Uterus (tissue), 3 donors: ENCODE measurements at regions not wholly inside any gene's neighbourhood (a gene's known extent, or its start where the extent isn't known, plus 50 kb on each side); places are given as distances from the start of the nearest gene placed in this dataset.

ENCODE experiments used
- DNase-seq, 2 donors: peaks; one replicate each; pipeline ENCODE4 v3.0.0-alpha.2; 2019 to 2020
- H3K27ac ChIP-seq, 2 donors: fragments of 200-600 bp; sonication (generic); 1 replicate in 1 of 2; 2 replicates in 1 of 2; pipeline ENCODE4 v1.5.1; 2016 to 2018
- H3K27me3 ChIP-seq, 2 donors: fragments of 200-600 bp; sonication (generic); one replicate each; pipeline ENCODE4 v1.5.1; 2018 to 2019; ENCODE audit warnings: control low read depth in 1 of 2
- H3K36me3 ChIP-seq, 2 donors: fragments of 200-600 bp; sonication (generic); one replicate each; pipeline ENCODE4 v1.5.1; 2019; ENCODE audit warnings: control low read depth in 1 of 2
- H3K4me1 ChIP-seq, 2 donors: fragments of 200-600 bp; sonication (generic); one replicate each; pipeline ENCODE4 v1.5.1; 2018 to 2019; ENCODE audit warnings: control low read depth in 1 of 2
- H3K4me3 ChIP-seq, 2 donors: fragments of 200-600 bp; sonication (generic); 1 replicate in 1 of 2; 2 replicates in 1 of 2; pipeline ENCODE4 v1.5.1; 2018 to 2019; ENCODE audit warnings: mild to moderate bottlenecking in 1 of 2
- H3K9me3 ChIP-seq, 2 donors: fragments of 200-600 bp; sonication (generic); one replicate each; pipeline ENCODE4 v1.5.1; 2019; ENCODE audit warnings: control low read depth in 1 of 2
- POLR2A ChIP-seq, 2 donors: fragments of 450-650 bp; IDR thresholded peaks; one replicate each; pipeline ENCODE4 v1.6.1; 2016; ENCODE audit warnings: antibody characterized with exemption in 2 of 2, mild to moderate bottlenecking in 1 of 2, moderate library complexity in 1 of 2
- intact Hi-C: fragments of 100-400 bp; cut with DNase I; formaldehyde crosslinking; loops from one replicate; pipeline ENCODE4 v1.15.1; 2023; ENCODE audit warnings: low total_unique reads
- TF ChIP-seq, protein P1 (sequence below), 4 experiments: fragments of 200-600 bp in 2 of 4; fragments of 450-650 bp in 2 of 4; sonication (generic) in 2 of 4; IDR thresholded peaks; one replicate each; pipeline ENCODE4 v1.5.1; 2016 to 2019; ENCODE audit warnings: antibody characterized with exemption in 4 of 4, mild to moderate bottlenecking in 2 of 4, moderate library complexity in 1 of 4
- donor health status: DM: yes; HTN: yes; CAD: no.

DNA sequence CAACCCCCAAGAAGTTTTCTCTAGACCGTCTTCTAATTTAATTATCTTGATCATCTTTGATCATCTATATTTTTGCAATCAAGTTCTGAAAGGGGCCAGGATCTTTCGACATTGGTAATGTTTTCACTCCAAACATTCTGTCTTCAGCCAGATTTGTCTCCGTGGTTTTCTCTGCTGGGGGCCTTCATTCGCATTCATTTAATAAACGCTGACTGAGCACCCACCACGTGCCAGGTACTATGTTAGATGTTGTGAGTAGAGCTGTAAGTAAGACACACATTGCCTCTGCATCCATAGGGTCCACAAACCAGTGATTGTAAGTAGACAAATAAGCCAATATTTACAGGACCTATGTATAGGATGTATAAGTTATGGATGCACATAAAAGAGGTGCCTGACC is 134.5 kb upstream of the MROH9 start:
- intact Hi-C loops, result no loop called here

DNA sequence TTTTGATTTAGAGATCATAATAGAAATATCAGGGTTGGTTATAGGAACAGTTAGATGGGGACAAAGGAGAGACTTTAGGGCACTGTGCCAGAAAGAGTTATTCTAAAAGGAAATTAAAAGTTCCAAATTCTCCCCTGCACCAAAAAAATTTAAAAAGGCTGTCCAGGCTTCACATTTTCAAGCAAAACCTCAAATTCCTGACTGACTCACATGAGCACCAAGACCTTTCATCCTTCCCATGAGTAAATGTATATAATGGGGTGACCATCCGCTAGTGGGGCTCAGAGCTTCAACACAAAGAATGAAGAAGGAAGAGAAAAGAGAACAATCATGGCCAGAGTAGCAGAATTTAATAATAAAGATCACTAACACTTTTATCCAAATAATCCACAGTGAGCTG is 131.6 kb upstream of the MROH9 start:
- TF ChIP-seq, protein P1, sequence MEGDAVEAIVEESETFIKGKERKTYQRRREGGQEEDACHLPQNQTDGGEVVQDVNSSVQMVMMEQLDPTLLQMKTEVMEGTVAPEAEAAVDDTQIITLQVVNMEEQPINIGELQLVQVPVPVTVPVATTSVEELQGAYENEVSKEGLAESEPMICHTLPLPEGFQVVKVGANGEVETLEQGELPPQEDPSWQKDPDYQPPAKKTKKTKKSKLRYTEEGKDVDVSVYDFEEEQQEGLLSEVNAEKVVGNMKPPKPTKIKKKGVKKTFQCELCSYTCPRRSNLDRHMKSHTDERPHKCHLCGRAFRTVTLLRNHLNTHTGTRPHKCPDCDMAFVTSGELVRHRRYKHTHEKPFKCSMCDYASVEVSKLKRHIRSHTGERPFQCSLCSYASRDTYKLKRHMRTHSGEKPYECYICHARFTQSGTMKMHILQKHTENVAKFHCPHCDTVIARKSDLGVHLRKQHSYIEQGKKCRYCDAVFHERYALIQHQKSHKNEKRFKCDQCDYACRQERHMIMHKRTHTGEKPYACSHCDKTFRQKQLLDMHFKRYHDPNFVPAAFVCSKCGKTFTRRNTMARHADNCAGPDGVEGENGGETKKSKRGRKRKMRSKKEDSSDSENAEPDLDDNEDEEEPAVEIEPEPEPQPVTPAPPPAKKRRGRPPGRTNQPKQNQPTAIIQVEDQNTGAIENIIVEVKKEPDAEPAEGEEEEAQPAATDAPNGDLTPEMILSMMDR (IDR thresholded peaks at IDR 0.05), result no peak
- no peak for TF ChIP-seq POLR2A (IDR thresholded peaks at IDR 0.05)
- Histone ChIP-seq H3K27ac (no peak overlapping the region), H3K4me3 (no peak overlapping the region), H3K36me3 (no peaks in the 10 kb centered on the region), H3K9me3 (no peaks in the 10 kb centered on the region), H3K27me3 (no peaks in the 10 kb centered on the region), H3K4me1 (no peaks in the 10 kb centered on the region)
- no peak for DNase-seq
- intact Hi-C loops, result no loop called here

More for the DNA sequence above, 134.5 kb upstream of the MROH9 start:
- TF ChIP-seq POLR2A (IDR thresholded peaks at IDR 0.05), result no peak
- TF ChIP-seq, protein P1 (IDR thresholded peaks at IDR 0.05), result no peak
- no peak overlapping the region for H3K27ac ChIP-seq
- H3K27me3 ChIP-seq, result no peaks in the 10 kb centered on the region
- no peaks in the 10 kb centered on the region for H3K36me3 ChIP-seq
- no peak overlapping the region for H3K4me3 ChIP-seq
- no peak for DNase-seq
- H3K4me1 ChIP-seq, result no peaks in the 10 kb centered on the region
- no peaks in the 10 kb centered on the region for H3K9me3 ChIP-seq

DNA sequence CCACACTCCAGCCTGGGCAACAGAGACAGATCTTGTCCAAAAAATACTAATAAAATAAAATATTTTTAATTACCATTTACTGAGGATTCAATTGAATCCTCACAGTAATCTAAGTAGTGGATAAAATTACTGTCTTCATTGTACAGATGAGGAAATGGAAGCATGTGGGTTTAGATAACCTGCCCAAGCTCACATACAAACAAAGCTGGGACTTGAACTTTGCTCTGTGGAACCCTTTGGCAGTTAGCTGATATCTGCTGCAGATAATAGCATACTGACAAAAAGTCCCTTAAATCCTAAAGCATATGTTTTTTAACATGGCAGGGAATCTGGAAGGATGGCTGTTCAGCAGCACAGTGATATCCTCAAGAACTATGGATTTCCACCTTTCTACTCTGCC is 130.9 kb upstream of the MROH9 start:
- no peaks in the 10 kb centered on the region for H3K27me3 ChIP-seq
- H3K36me3 ChIP-seq, result no peaks in the 10 kb centered on the region
- no peak overlapping the region for H3K4me3 ChIP-seq
- TF ChIP-seq, protein P1 (IDR thresholded peaks at IDR 0.05), result no peak
- no peak for TF ChIP-seq POLR2A (IDR thresholded peaks at IDR 0.05)
- H3K27ac ChIP-seq, result no peak overlapping the region
- DNase-seq, result no peak
- H3K4me1 ChIP-seq, result no peaks in the 10 kb centered on the region
- no peaks in the 10 kb centered on the region for H3K9me3 ChIP-seq
- intact Hi-C loops, result no loop called here

DNA sequence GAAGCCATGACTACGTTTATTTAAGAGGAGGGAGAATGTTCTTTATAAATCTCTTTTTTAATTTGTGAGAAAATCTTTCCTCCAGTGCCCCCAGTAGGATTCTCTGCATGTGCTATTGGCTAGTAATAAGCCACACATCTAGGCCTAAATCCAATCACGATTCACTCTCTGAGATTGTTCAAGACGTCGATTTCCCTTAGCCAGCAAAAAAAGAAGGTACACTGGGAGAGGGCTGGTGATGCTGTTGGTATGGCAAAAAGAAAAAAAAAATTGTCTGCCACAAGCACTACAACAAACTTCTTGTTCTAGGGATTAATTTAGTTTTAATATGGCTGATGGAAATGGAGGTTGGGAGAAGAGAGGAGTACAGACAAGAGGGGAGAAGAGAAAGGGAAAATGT is 130.5 kb upstream of the MROH9 start:
- no peak overlapping the region for H3K4me3 ChIP-seq
- intact Hi-C loops, result no loop called here

DNA sequence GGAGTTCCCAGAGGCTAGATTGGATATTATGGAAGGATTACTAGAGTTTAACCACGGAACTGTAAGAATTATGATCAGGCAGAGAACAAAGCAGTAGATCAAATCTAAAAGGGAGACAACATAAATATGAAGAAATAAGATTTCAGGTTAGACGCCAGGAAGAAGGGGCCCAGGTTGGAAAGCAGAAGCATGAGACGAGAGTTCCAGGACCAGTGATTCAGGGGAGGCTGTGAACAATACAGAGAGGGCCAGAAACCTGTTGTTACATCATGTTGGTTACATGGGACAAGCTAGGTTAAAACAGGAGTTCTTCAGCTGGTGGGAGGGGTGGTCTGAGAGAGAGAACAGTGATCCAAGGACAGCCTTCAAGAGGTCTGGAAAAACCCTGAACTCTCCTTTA is 128.4 kb upstream of the MROH9 start:
- H3K27ac ChIP-seq, result peak overlapping the region in 1 of 2 donors; percentile 31

More for the DNA sequence above, 130.5 kb upstream of the MROH9 start:
- Histone ChIP-seq H3K9me3 (no peaks in the 10 kb centered on the region), H3K36me3 (no peaks in the 10 kb centered on the region), H3K27me3 (no peaks in the 10 kb centered on the region), H3K4me1 (no peaks in the 10 kb centered on the region), H3K27ac (no peak overlapping the region)
- no peak for TF ChIP-seq POLR2A (IDR thresholded peaks at IDR 0.05)
- TF ChIP-seq, protein P1 (IDR thresholded peaks at IDR 0.05), result no peak
- DNase-seq, result no peak

More for the DNA sequence above, 128.4 kb upstream of the MROH9 start:
- H3K4me1 ChIP-seq, result no peaks in the 10 kb centered on the region
- no peaks in the 10 kb centered on the region for H3K36me3 ChIP-seq
- H3K27me3 ChIP-seq, result no peaks in the 10 kb centered on the region
- H3K9me3 ChIP-seq, result no peaks in the 10 kb centered on the region
- no peak for DNase-seq
- no peak overlapping the region for H3K4me3 ChIP-seq
- intact Hi-C loops, result no loop called here
- TF ChIP-seq POLR2A (IDR thresholded peaks at IDR 0.05), result no peak
- TF ChIP-seq, protein P1 (IDR thresholded peaks at IDR 0.05), result no peak
